ENCODE measurements at regions not wholly inside any gene's neighbourhood (a gene's known extent, or its start where the extent isn't known, plus 50 kb on each side); places are given as distances from the start of the nearest gene placed in this dataset.

DNA sequence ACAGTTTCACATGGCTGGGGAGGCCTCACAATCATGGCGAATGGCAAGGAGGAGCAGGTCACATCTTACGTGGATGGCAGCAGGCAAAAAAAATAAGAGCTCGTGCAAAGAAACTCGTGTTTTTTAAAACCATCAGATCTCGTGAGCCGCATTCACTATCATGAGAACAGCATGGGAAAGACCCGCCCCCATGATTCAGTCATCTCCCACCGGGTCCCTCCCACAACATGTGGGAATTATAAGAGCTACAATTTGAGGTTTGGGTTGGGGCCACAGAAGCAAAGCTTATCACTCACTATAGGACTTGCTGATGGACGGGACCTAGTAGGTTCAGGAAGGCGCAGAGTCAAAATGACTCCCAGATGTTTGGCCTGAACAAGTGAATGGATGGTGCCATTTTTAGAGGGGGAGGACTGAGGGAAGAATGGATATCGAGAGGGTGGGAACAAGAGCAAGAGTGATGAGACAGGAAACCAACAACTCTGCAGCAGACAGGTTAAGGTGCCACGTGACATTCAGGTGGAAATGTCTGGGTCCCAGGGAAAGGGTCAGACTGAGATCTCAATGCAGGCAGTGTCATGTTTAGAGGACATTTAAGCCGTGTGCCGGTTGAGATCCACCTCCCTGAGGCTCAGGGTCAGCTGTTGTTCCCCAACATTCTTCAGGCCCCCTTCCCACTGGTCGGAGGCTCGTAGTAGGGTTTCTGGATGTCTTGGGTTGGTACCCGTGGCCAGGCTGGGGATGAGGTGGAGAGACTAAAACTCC is 85.7 kb downstream of the MYCN start:
- no peak for TF ChIP-seq CTCF (IDR thresholded peaks at IDR 0.05)
- no peak for TF ChIP-seq POLR2AphosphoS5 (IDR thresholded peaks at IDR 0.05)
- no peak for TF ChIP-seq POLR2A (IDR thresholded peaks at IDR 0.05)

All from sigmoid colon (tissue), 4 donors.